ENCODE measurements at regions not wholly inside any gene's neighbourhood (a gene's known extent, or its start where the extent isn't known, plus 50 kb on each side); places are given as distances from the start of the nearest gene placed in this dataset.

- Histone ChIP-seq H3K27me3 (no peaks in the 10 kb centered on the region), H3K4me1 (no peaks in the 10 kb centered on the region), H3K27ac (no peak overlapping the region), H3K9me3 (no peaks in the 10 kb centered on the region), H3K4me3 (no peak overlapping the region), H3K36me3 (no peaks in the 10 kb centered on the region)
- DNase-seq (no peak), ATAC-seq (no peak)
- intact Hi-C loops (cut with DNase I): no loop called here
- no peak for TF ChIP-seq CTCF (IDR thresholded peaks at IDR 0.05)
Measured at GRCh38 chr1:229842302-229843255, 216.5 kb downstream of the URB2 start.

- Histone ChIP-seq H3K36me3 (no peaks in the 10 kb centered on the region), H3K4me3 (no peak overlapping the region), H3K9me3 (no peaks in the 10 kb centered on the region), H3K27ac (no peak overlapping the region), H3K4me1 (no peaks in the 10 kb centered on the region), H3K27me3 (no peaks in the 10 kb centered on the region)
- TF ChIP-seq CTCF (IDR thresholded peaks at IDR 0.05): peak; percentile 11
- intact Hi-C loops (cut with DNase I): no loop called here
- peak; percentile 51 for ATAC-seq
- no peak for DNase-seq
Measured at GRCh38 chr1:229843627-229844238, 217.7 kb downstream of the URB2 start.

DNA sequence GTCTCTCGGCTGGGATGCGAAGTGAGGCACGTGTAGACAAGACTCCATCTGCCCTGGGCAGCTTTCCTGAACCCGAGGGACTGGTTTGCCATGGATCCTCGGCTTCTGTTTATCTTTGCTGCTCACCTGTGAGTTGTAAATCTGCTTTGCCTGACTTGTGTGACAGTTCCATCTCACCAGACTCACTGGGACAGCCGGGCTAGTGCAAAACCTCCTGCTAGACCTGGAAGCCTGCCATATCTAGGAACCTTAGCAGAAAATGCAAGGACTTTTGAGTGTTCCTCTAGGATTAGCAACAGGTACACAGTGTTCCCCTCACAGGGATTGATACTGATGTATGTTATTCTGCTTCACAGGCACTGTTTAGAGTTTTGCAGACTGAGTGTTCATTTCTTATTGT is 218.6 kb downstream of the URB2 start:
- Histone ChIP-seq H3K27ac (no peak overlapping the region), H3K9me3 (no peaks in the 10 kb centered on the region), H3K36me3 (no peaks in the 10 kb centered on the region), H3K4me3 (no peak overlapping the region), H3K4me1 (no peaks in the 10 kb centered on the region), H3K27me3 (no peaks in the 10 kb centered on the region)
- ATAC-seq (peak; percentile 74), DNase-seq (no peak)
- no peak for TF ChIP-seq CTCF (IDR thresholded peaks at IDR 0.05)
- intact Hi-C loops (cut with DNase I): no loop called here

GRCh38 chr1:229845410-229846138 is 219.5 kb downstream of the URB2 start:
- H3K27me3 ChIP-seq: no peaks in the 10 kb centered on the region
- DNase-seq (no peak), ATAC-seq (no peak)
- no peak overlapping the region for H3K4me3 ChIP-seq
- TF ChIP-seq CTCF (IDR thresholded peaks at IDR 0.05): no peak
- no peaks in the 10 kb centered on the region for H3K4me1 ChIP-seq
- H3K27ac ChIP-seq: no peak overlapping the region
- no peaks in the 10 kb centered on the region for H3K36me3 ChIP-seq
- H3K9me3 ChIP-seq: no peaks in the 10 kb centered on the region
- intact Hi-C loops (cut with DNase I): no loop called here

DNA sequence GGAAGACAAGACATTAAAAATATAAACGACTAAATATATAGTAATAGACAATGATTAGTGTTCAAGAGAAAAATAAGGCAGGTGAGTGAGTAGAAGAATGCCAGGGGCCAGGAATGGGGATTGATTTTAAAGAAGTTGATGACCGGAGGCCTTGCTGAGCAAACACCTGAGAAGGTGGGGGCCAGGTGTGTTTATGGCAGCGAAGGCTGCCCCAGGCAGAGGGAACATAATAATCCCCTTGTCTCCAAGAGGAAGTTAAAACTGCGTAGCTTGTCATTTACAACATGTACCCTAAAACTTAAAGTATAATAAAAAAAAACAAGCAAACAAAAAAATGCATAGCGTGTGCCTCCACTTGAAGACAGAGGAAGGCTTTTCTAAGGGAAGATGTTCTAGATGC is 220.3 kb downstream of the URB2 start:
- no peak for TF ChIP-seq CTCF (IDR thresholded peaks at IDR 0.05)
- no peaks in the 10 kb centered on the region for H3K9me3 ChIP-seq
- no peak for ATAC-seq
- H3K4me1 ChIP-seq: no peaks in the 10 kb centered on the region
- intact Hi-C loops (cut with DNase I): no loop called here
- no peak overlapping the region for H3K27ac ChIP-seq
- DNase-seq: no peak
- H3K4me3 ChIP-seq: no peak overlapping the region
- no peaks in the 10 kb centered on the region for H3K27me3 ChIP-seq
- H3K36me3 ChIP-seq: no peaks in the 10 kb centered on the region
